Colon (tissue), 2 donors: ENCODE measurements at regions not wholly inside any gene's neighbourhood (a gene's known extent, or its start where the extent isn't known, plus 50 kb on each side); places are given as distances from the start of the nearest gene placed in this dataset.

Source experiments
- FAIRE-seq: peaks from 2 replicates; lab custom pipeline; 2012; peaks lifted over from hg19 to GRCh38; lab: Jason Lieb, UNC
- donor health status: control.
- donor health status: control.

- no peak for FAIRE-seq
Observed at GRCh38 chr2:57959390-57959789, 87.2 kb upstream of the VRK2 start.

- no peak for FAIRE-seq
Observed at GRCh38 chr2:57962861-57963260, 83.7 kb upstream of the VRK2 start.

- no peak for FAIRE-seq
Observed at GRCh38 chr2:57965219-57965618, 81.4 kb upstream of the VRK2 start.

GRCh38 chr2:57965961-57966360 is 80.6 kb upstream of the VRK2 start:
- no peak for FAIRE-seq

GRCh38 chr2:57973621-57974186 is 72.9 kb upstream of the VRK2 start:
- no peak for FAIRE-seq

GRCh38 chr2:57979158-57979557 is 67.4 kb upstream of the VRK2 start:
- no peak for FAIRE-seq

GRCh38 chr2:57981083-57981768 is 65.4 kb upstream of the VRK2 start:
- no peak for FAIRE-seq

- FAIRE-seq: no peak
Observed at GRCh38 chr2:57987835-57988573, 58.6 kb upstream of the VRK2 start.

GRCh38 chr2:57990118-57990725 is 56.4 kb upstream of the VRK2 start:
- no peak for FAIRE-seq
